Esophagus muscularis mucosa (tissue), 4 donors: ENCODE measurements at regions not wholly inside any gene's neighbourhood (a gene's known extent, or its start where the extent isn't known, plus 50 kb on each side); places are given as distances from the start of the nearest gene placed in this dataset.

ENCODE experiments used
- DNase-seq: peaks from one replicate; pipeline ENCODE4 v3.0.0-alpha.2; 2017; ENCODE audit errors: extremely low spot score
- H3K27ac ChIP-seq, 4 donors: fragments of 200-600 bp; sonication (generic); replicated peaks in 1 of 4; 1 replicate in 3 of 4; 2 replicates in 1 of 4; pipeline ENCODE4 v1.5.1; 2016 to 2019; ENCODE audit warnings: mild to moderate bottlenecking in 1 of 4
- H3K27me3 ChIP-seq, 4 donors: fragments of 200-600 bp; sonication (generic); one replicate each; pipeline versions ENCODE4 v1.5.1 to v1.6.0; 2016 to 2019
- H3K36me3 ChIP-seq, 4 donors: fragments of 200-600 bp; sonication (generic); one replicate each; pipeline ENCODE4 v1.5.1; 2016 to 2019
- H3K4me1 ChIP-seq, 4 donors: fragments of 200-600 bp; sonication (generic); one replicate each; pipeline ENCODE4 v1.5.1; 2016 to 2019
- H3K4me3 ChIP-seq, 4 donors: fragments of 200-600 bp; sonication (generic); 1 replicate in 2 of 4; 2 replicates in 2 of 4; pipeline ENCODE4 v1.5.1; 2016 to 2019; ENCODE audit warnings: mild to moderate bottlenecking in 4 of 4, moderate library complexity in 1 of 4
- H3K9me3 ChIP-seq, 4 donors: fragments of 200-600 bp; sonication (generic); 1 replicate in 3 of 4; 2 replicates in 1 of 4; pipeline ENCODE4 v1.5.1; 2016 to 2019
- EP300 ChIP-seq: sonication (generic); formaldehyde crosslinking; IDR thresholded peaks from one replicate; pipeline ENCODE4 v1.6.1; 2017; ENCODE audit warnings: antibody characterized with exemption
- POLR2A ChIP-seq: fragments of 450-650 bp; IDR thresholded peaks from one replicate; pipeline ENCODE4 v1.6.1; 2017; ENCODE audit warnings: antibody characterized with exemption, moderate library complexity, mild to moderate bottlenecking, low read depth
- POLR2AphosphoS5 ChIP-seq, 2 donors: sonication (generic); formaldehyde crosslinking; IDR thresholded peaks; one replicate each; pipeline ENCODE4 v1.6.1; 2017; ENCODE audit warnings: antibody characterized with exemption in 2 of 2
- WGBS: methylation state at CpG from one replicate; pipeline ENCODE4 v1.1.5; 2018; 5-methylcytosine and 5-hydroxymethylcytosine counted together
- intact Hi-C: fragments of 100-400 bp; cut with DNase I; formaldehyde crosslinking; loops from one replicate; pipeline ENCODE4 v1.15.1; 2023
- TF ChIP-seq, protein P1 (sequence below), 3 experiments: fragments of 200-600 bp in 2 of 3; fragments of 450-650 bp in 1 of 3; sonication (generic) in 2 of 3; IDR thresholded peaks; one replicate each; pipeline ENCODE4 v1.5.1; 2017 to 2019; ENCODE audit warnings: antibody characterized with exemption in 3 of 3, mild to moderate bottlenecking in 2 of 3, moderate library complexity in 1 of 3

DNA sequence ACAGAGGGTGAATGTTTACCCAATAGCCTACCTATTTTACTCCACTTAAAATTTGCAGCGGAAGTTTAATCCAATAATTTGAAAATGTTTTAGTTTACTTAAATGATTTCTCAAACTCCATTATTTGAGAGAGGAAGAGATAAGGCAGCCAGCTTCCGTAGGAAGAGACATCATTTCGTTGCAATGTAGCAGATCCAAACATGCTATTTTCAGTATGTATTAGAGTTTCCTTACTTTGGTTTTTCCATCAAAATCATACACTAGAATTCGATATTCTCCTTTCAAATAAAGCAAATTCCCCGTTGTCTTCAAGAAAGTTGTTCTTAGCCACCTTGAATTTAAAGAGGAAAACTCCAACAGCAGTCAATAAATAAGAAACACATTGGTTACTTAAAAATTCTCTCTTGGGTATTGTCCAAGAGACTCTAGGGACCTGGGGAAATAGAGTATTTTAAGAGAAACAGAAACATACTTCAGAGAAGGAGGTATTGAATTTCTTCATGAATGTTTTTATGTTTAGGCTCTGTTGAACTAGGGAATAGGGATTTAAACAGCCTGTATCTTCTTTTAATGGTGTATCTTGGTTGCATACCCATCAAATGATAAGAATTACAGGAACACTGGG is 324.5 kb upstream of the GBE1 start:
- WGBS: 82% methylated on average over 5 of the region's 5 CpGs
- TF ChIP-seq EP300 (no peak), POLR2AphosphoS5 (IDR thresholded peaks at IDR 0.05) (no peak), POLR2A (no peak)
- TF ChIP-seq, protein P1, sequence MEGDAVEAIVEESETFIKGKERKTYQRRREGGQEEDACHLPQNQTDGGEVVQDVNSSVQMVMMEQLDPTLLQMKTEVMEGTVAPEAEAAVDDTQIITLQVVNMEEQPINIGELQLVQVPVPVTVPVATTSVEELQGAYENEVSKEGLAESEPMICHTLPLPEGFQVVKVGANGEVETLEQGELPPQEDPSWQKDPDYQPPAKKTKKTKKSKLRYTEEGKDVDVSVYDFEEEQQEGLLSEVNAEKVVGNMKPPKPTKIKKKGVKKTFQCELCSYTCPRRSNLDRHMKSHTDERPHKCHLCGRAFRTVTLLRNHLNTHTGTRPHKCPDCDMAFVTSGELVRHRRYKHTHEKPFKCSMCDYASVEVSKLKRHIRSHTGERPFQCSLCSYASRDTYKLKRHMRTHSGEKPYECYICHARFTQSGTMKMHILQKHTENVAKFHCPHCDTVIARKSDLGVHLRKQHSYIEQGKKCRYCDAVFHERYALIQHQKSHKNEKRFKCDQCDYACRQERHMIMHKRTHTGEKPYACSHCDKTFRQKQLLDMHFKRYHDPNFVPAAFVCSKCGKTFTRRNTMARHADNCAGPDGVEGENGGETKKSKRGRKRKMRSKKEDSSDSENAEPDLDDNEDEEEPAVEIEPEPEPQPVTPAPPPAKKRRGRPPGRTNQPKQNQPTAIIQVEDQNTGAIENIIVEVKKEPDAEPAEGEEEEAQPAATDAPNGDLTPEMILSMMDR (IDR thresholded peaks at IDR 0.05): no peak
- H3K4me1 ChIP-seq: no peaks in the 10 kb centered on the region
- no peaks in the 10 kb centered on the region for H3K27me3 ChIP-seq
- no peak for DNase-seq
- H3K27ac ChIP-seq: no peak overlapping the region
- H3K4me3 ChIP-seq: no peak overlapping the region
- no peaks in the 10 kb centered on the region for H3K36me3 ChIP-seq
- no peaks in the 10 kb centered on the region for H3K9me3 ChIP-seq
- intact Hi-C loops: no loop called here

- intact Hi-C loops: no loop called here
- DNase-seq: no peak
- Histone ChIP-seq H3K4me1 (no peaks in the 10 kb centered on the region), H3K27me3 (no peaks in the 10 kb centered on the region), H3K9me3 (no peaks in the 10 kb centered on the region), H3K27ac (no peak overlapping the region), H3K36me3 (no peaks in the 10 kb centered on the region), H3K4me3 (no peak overlapping the region)
- TF ChIP-seq, protein P1 (IDR thresholded peaks at IDR 0.05): no peak
- no peak for TF ChIP-seq POLR2A
- TF ChIP-seq EP300: no peak
- no peak for TF ChIP-seq POLR2AphosphoS5 (IDR thresholded peaks at IDR 0.05)
- WGBS: 64% methylated on average over 3 of the region's 3 CpGs
These were observed 323.9 kb upstream of the GBE1 start for GRCh38 chr3:82085356-82085755.

- H3K27me3 ChIP-seq: no peaks in the 10 kb centered on the region
- H3K4me3 ChIP-seq: no peak overlapping the region
- DNase-seq: no peak
- no peak overlapping the region for H3K27ac ChIP-seq
- intact Hi-C loops: no loop called here
- H3K4me1 ChIP-seq: no peaks in the 10 kb centered on the region
- no peaks in the 10 kb centered on the region for H3K36me3 ChIP-seq
- 61% methylated on average over 1 of the region's 1 CpG for WGBS
- no peaks in the 10 kb centered on the region for H3K9me3 ChIP-seq
- no peak for TF ChIP-seq EP300
- TF ChIP-seq POLR2A: no peak
- no peak for TF ChIP-seq POLR2AphosphoS5 (IDR thresholded peaks at IDR 0.05)
- TF ChIP-seq, protein P1 (IDR thresholded peaks at IDR 0.05): no peak
These were observed 323.4 kb upstream of the GBE1 start for GRCh38 chr3:82084824-82085223.

DNA sequence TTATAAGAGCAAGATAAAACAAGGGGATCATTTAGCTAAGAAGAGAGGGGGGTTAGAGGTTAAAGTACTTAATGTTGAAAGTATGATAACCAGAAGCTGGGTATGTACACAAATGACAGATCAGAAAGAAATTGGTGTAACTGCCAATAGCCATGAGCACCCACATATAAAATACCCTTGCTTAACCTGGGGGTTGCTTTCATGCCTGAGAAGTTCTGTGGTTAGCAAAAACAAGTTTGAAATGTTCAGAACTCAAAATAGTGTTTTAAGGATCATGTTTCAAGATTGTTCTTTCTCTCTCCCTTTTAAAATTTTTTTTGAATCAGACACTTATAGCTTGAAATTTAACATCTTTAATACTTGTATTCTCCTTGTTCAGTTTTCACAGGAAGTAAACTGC is 321.4 kb upstream of the GBE1 start:
- Histone ChIP-seq H3K4me3 (no peak overlapping the region), H3K36me3 (no peaks in the 10 kb centered on the region), H3K27ac (no peak overlapping the region), H3K4me1 (no peaks in the 10 kb centered on the region), H3K9me3 (no peaks in the 10 kb centered on the region), H3K27me3 (no peaks in the 10 kb centered on the region)
- TF ChIP-seq EP300 (no peak), POLR2A (no peak), POLR2AphosphoS5 (IDR thresholded peaks at IDR 0.05) (no peak)
- TF ChIP-seq, protein P1 (IDR thresholded peaks at IDR 0.05): no peak
- DNase-seq: no peak
- intact Hi-C loops: no loop called here

DNA sequence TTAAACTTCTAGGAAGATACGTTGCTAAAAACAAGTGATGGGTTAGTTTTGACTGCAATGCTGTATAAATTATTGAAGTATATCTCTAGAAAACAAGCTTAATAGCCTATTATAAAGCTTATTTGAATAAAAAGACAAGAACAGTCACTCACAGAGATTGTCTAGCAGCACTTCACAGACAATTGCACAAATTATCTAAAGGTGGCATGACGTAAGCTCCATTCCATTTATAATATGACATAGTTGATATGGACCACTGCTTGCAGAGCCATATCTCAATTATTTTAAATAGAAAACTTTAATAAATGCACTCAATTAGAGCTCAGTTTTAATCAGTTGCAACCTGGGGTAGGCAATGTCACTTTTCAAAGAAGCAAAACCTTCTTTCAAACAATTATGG is 319.9 kb upstream of the GBE1 start:
- TF ChIP-seq POLR2AphosphoS5 (IDR thresholded peaks at IDR 0.05): no peak
- no peak for TF ChIP-seq POLR2A
- TF ChIP-seq, protein P1 (IDR thresholded peaks at IDR 0.05): no peak
- no peak for TF ChIP-seq EP300
- intact Hi-C loops: no loop called here
- Histone ChIP-seq H3K36me3 (no peaks in the 10 kb centered on the region), H3K4me3 (no peak overlapping the region), H3K27ac (no peak overlapping the region), H3K9me3 (no peaks in the 10 kb centered on the region), H3K27me3 (no peaks in the 10 kb centered on the region), H3K4me1 (no peaks in the 10 kb centered on the region)
- DNase-seq: no peak
- WGBS: 83% methylated on average over 2 of the region's 2 CpGs
